GM18868 (cell line): ENCODE measurements at regions not wholly inside any gene's neighbourhood (a gene's known extent, or its start where the extent isn't known, plus 50 kb on each side); places are given as distances from the start of the nearest gene placed in this dataset.

ENCODE experiments used
- ATAC-seq: cut with Tn5 transposase; IDR thresholded peaks from one replicate; pipeline ENCODE4 v1.9.1; 2021; ENCODE audit warnings: mild to moderate bottlenecking, moderate library complexity; ENCODE audit not compliant: unreplicated experiment

- ATAC-seq, result no peak
These were observed 199.5 kb upstream of the NFE2L3 start for GRCh38 chr7:25952261-25953057.

GRCh38 chr7:25953859-25954258 is 198.1 kb upstream of the NFE2L3 start:
- no peak for ATAC-seq

- no peak for ATAC-seq
These were observed 197.6 kb upstream of the NFE2L3 start for GRCh38 chr7:25954395-25954794.

- no peak for ATAC-seq
These were observed 192.7 kb upstream of the NFE2L3 start for GRCh38 chr7:25959168-25959734.

- ATAC-seq, result no peak
These were observed 188.3 kb upstream of the NFE2L3 start for GRCh38 chr7:25963733-25964132.

- ATAC-seq, result peak; percentile 35
These were observed 187.5 kb upstream of the NFE2L3 start for GRCh38 chr7:25964483-25964991.

- ATAC-seq, result no peak
These were observed 186.4 kb upstream of the NFE2L3 start for GRCh38 chr7:25965405-25966123.

GRCh38 chr7:25966469-25966868 is 185.5 kb upstream of the NFE2L3 start:
- ATAC-seq, result no peak

- peak; percentile 31 for ATAC-seq
These were observed 184.5 kb upstream of the NFE2L3 start for GRCh38 chr7:25967278-25968204.

GRCh38 chr7:25968205-25968993 is 183.6 kb upstream of the NFE2L3 start:
- ATAC-seq, result peak; percentile 65

- ATAC-seq, result no peak
These were observed 181.6 kb upstream of the NFE2L3 start for GRCh38 chr7:25970356-25970755.

- no peak for ATAC-seq
These were observed 181.1 kb upstream of the NFE2L3 start for GRCh38 chr7:25970911-25971310.

GRCh38 chr7:25976630-25977029 is 175.4 kb upstream of the NFE2L3 start:
- ATAC-seq, result no peak

- no peak for ATAC-seq
These were observed 173.5 kb upstream of the NFE2L3 start for GRCh38 chr7:25978466-25978865.

- no peak for ATAC-seq
These were observed 172.4 kb upstream of the NFE2L3 start for GRCh38 chr7:25979605-25980004.

- ATAC-seq, result no peak
These were observed 169.3 kb upstream of the NFE2L3 start for GRCh38 chr7:25982684-25983083.

- ATAC-seq, result no peak
These were observed 166.8 kb upstream of the NFE2L3 start for GRCh38 chr7:25985196-25985595.

GRCh38 chr7:25988640-25989039 is 163.4 kb upstream of the NFE2L3 start:
- no peak for ATAC-seq

GRCh38 chr7:25989140-25989705 is 162.8 kb upstream of the NFE2L3 start:
- ATAC-seq, result no peak
